Urinary bladder (tissue), 3 donors: ENCODE measurements at regions not wholly inside any gene's neighbourhood (a gene's known extent, or its start where the extent isn't known, plus 50 kb on each side); places are given as distances from the start of the nearest gene placed in this dataset.
"Not testable (repeated sequence)": the region's sequence is repeated elsewhere in the genome, so short reads cannot be mapped to it uniquely, and the experiment has no call there.

ENCODE experiments used
- DNase-seq: peaks from one replicate; pipeline ENCODE4 v3.0.0-alpha.2; 2015; ENCODE audit errors: extremely low spot score
- H3K27ac ChIP-seq: one replicate; pipeline ENCODE4 v1.5.1; 2013; ENCODE audit warnings: low read depth, mild to moderate bottlenecking, moderate library complexity
- H3K36me3 ChIP-seq: one replicate; pipeline ENCODE4 v1.6.1; 2013; ENCODE audit warnings: mild to moderate bottlenecking, moderate library complexity; ENCODE audit not compliant: insufficient read depth
- H3K4me1 ChIP-seq: one replicate; pipeline ENCODE4 v1.6.1; 2013; ENCODE audit warnings: mild to moderate bottlenecking, moderate library complexity; ENCODE audit not compliant: insufficient read depth
- H3K4me3 ChIP-seq: one replicate; pipeline ENCODE4 v1.5.1; 2013; ENCODE audit warnings: low read depth, low read length
- WGBS: extraction: QIAGEN DNeasy Blood & Tissue Kit; methylation state at CpG from one replicate; pipeline ENCODE4 v1.1.7; 2013; 5-methylcytosine and 5-hydroxymethylcytosine counted together
- donor health status: healthy with polysubstance abuse.
- donor health status: healthy.

GRCh38 chr21:38067086-38067739 is 151.0 kb upstream of the KCNJ6 start:
- Histone ChIP-seq H3K4me1 (no peaks in the 10 kb centered on the region), H3K27ac (no peak overlapping the region), H3K4me3 (no peak overlapping the region), H3K36me3 (no peaks in the 10 kb centered on the region)
- WGBS, result 72% methylated on average over 3 of the region's 3 CpGs
- DNase-seq, result no peak

GRCh38 chr21:38072489-38072888 is 156.2 kb upstream of the KCNJ6 start:
- H3K27ac ChIP-seq, result no peak overlapping the region
- DNase-seq, result no peak
- WGBS, result 73% methylated on average over 3 of the region's 3 CpGs
- H3K4me1 ChIP-seq, result no peaks in the 10 kb centered on the region
- no peaks in the 10 kb centered on the region for H3K36me3 ChIP-seq
- H3K4me3 ChIP-seq, result no peak overlapping the region

- no peak overlapping the region for H3K4me3 ChIP-seq
- DNase-seq, result peak; percentile 23
- WGBS, result 41% methylated on average over 13 of the region's 13 CpGs
Measured at GRCh38 chr21:38075833-38076587, 159.8 kb upstream of the KCNJ6 start.

GRCh38 chr21:38077569-38077968 is 161.3 kb upstream of the KCNJ6 start:
- Histone ChIP-seq H3K36me3 (no peaks in the 10 kb centered on the region), H3K27ac (no peak overlapping the region), H3K4me1 (no peaks in the 10 kb centered on the region), H3K4me3 (no peak overlapping the region)
- DNase-seq, result no peak
- 46% methylated on average over 5 of the region's 5 CpGs for WGBS

More at GRCh38 chr21:38075833-38076587, 159.8 kb upstream of the KCNJ6 start:
- H3K27ac ChIP-seq, result no peak overlapping the region
- H3K4me1 ChIP-seq, result no peaks in the 10 kb centered on the region
- no peaks in the 10 kb centered on the region for H3K36me3 ChIP-seq

GRCh38 chr21:38080888-38081287 is 164.6 kb upstream of the KCNJ6 start:
- H3K4me1 ChIP-seq, result no peaks in the 10 kb centered on the region
- H3K36me3 ChIP-seq, result no peaks in the 10 kb centered on the region
- no peak for DNase-seq
- WGBS, result 79% methylated on average over 10 of the region's 10 CpGs
- no peak overlapping the region for H3K27ac ChIP-seq
- no peak overlapping the region for H3K4me3 ChIP-seq

GRCh38 chr21:38081708-38082107 is 165.5 kb upstream of the KCNJ6 start:
- Histone ChIP-seq H3K4me3 (no peak overlapping the region), H3K27ac (no peak overlapping the region), H3K36me3 (no peaks in the 10 kb centered on the region), H3K4me1 (no peaks in the 10 kb centered on the region)
- WGBS, result 92% methylated on average over 9 of the region's 9 CpGs
- no peak for DNase-seq

GRCh38 chr21:38082936-38083485 is 166.8 kb upstream of the KCNJ6 start:
- DNase-seq, result no peak
- Histone ChIP-seq H3K36me3 (no peaks in the 10 kb centered on the region), H3K27ac (no peak overlapping the region), H3K4me1 (no peaks in the 10 kb centered on the region), H3K4me3 (no peak overlapping the region)
- 75% methylated on average over 4 of the region's 4 CpGs for WGBS

- no peaks in the 10 kb centered on the region for H3K4me1 ChIP-seq
- no peak for DNase-seq
- no peaks in the 10 kb centered on the region for H3K36me3 ChIP-seq
- H3K27ac ChIP-seq, result no peak overlapping the region
- no peak overlapping the region for H3K4me3 ChIP-seq
Measured at GRCh38 chr21:38083535-38083934, 167.3 kb upstream of the KCNJ6 start.

- no peak for DNase-seq
- 96% methylated on average over 1 of the region's 1 CpG for WGBS
- Histone ChIP-seq H3K36me3 (no peaks in the 10 kb centered on the region), H3K4me3 (no peak overlapping the region), H3K4me1 (no peaks in the 10 kb centered on the region), H3K27ac (no peak overlapping the region)
Measured at GRCh38 chr21:38086580-38086979, 170.2 kb upstream of the KCNJ15 start.

- WGBS, result 85% methylated on average over 13 of the region's 13 CpGs
- Histone ChIP-seq H3K4me3 (no peak overlapping the region), H3K36me3 (no peaks in the 10 kb centered on the region), H3K27ac (no peak overlapping the region), H3K4me1 (no peaks in the 10 kb centered on the region)
- DNase-seq, result no peak
Measured at GRCh38 chr21:38088916-38089762, 167.7 kb upstream of the KCNJ15 start.

- DNase-seq, result no peak
- 44% methylated on average over 6 of the region's 6 CpGs for WGBS
- Histone ChIP-seq H3K4me1 (no peaks in the 10 kb centered on the region), H3K27ac (no peak overlapping the region), H3K4me3 (no peak overlapping the region), H3K36me3 (no peaks in the 10 kb centered on the region)
Measured at GRCh38 chr21:38089763-38090046, 167.1 kb upstream of the KCNJ15 start.

- DNase-seq, H3K4me3 ChIP-seq, H3K36me3 ChIP-seq, H3K4me1 ChIP-seq, H3K27ac ChIP-seq: not testable (repeated sequence)
- 98% methylated on average over 1 of the region's 2 CpGs for WGBS
Measured at GRCh38 chr21:38091061-38091460, 165.7 kb upstream of the KCNJ15 start.

GRCh38 chr21:38092051-38092450 is 164.7 kb upstream of the KCNJ15 start:
- no peaks in the 10 kb centered on the region for H3K4me1 ChIP-seq
- H3K36me3 ChIP-seq, result no peaks in the 10 kb centered on the region
- no peak overlapping the region for H3K27ac ChIP-seq
- DNase-seq, result no peak
- WGBS, result 37% methylated on average over 6 of the region's 6 CpGs
- no peak overlapping the region for H3K4me3 ChIP-seq

GRCh38 chr21:38095220-38095619 is 161.6 kb upstream of the KCNJ15 start:
- H3K4me3 ChIP-seq, result no peak overlapping the region
- DNase-seq, result no peak
- H3K4me1 ChIP-seq, result no peaks in the 10 kb centered on the region
- WGBS, result 74% methylated on average over 5 of the region's 5 CpGs
- H3K36me3 ChIP-seq, result no peaks in the 10 kb centered on the region
- H3K27ac ChIP-seq, result no peak overlapping the region
